GM19324 (cell line): ENCODE measurements at regions not wholly inside any gene's neighbourhood (a gene's known extent, or its start where the extent isn't known, plus 50 kb on each side); places are given as distances from the start of the nearest gene placed in this dataset.

Experiments
- ATAC-seq: cut with Tn5 transposase; IDR thresholded peaks from one replicate; pipeline ENCODE4 v1.9.1; 2021; ENCODE audit warnings: mild to moderate bottlenecking, moderate library complexity; ENCODE audit not compliant: unreplicated experiment, low FRiP score

DNA sequence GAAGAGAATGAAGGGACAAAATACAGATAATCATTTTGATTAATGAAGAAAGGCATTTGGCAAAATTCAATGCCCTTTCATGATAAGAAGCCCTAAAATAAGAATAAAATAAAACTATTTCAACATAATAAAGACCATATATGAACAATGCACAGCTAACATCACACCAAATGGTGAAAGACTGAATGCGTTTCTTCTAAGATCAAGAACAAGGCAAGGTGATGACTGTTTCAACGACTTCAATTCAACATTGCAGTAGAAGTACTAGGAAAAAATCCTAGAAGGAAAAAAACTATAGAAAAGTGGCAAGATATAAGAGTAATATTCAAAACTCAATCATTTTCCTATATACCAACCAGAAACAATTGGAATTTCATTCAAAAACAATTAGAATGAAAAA is 280.1 kb upstream of the GRM7 start:
- ATAC-seq = no peak

DNA sequence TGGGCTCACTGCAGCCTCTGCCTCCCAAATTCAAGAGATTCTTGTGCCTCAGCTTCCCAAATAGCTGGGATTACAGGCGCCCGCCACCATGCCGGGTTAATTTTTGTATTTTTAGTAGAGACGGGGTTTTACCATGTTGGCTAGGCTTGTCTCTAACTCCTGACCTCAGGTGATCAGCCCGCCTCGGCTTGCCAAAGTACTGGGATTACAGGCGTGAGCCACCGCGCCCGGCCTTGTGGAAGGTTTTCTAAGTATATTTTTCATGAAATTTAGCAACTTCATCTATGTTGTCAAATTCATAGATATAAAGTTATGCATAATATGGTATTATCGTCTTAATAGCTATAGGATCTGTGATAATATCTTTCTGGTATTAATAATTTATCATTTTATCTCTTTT is 275.6 kb upstream of the GRM7 start:
- no peak for ATAC-seq

DNA sequence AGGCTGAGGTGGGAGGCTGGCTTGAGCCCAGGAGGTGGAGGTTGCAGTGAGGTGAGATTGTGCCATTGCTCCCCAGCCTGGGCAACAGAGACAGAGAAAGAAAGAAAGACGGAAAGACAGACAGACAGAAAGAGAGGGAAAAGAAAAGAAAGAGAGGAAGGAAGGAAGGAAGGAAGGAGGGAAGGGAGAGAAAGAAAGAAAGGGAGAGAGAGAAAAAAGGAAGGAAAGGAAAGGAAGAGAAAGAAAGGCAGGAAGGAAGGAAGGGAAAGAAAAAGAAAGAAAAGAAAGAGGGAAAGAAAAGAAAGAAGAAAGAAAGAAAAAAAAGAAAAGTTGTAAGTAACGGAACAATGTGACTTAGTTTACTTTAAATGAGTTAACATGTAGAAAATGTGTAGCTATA is 260.7 kb upstream of the GRM7 start:
- ATAC-seq = no peak

GRCh38 chr3:6601374-6601773 is 259.5 kb upstream of the GRM7 start:
- no peak for ATAC-seq

DNA sequence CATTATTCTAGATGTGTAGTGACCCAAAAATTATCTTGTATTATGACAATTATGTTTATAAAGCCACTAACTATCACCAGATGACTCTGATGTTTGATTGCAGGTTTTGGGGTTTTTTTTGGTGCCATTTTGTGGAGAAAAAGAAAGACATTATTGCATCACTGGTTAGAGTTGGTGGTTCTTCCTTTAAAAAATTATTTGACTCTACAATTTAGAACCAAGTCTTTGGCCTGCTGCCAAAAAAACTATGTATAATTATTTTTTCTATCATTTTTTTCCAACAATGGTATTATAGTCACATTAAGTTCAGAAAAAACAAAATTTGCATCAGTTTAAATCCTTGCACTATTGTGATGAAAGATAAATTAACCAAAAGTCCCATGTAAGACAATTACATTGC is 258.6 kb upstream of the GRM7 start:
- no peak for ATAC-seq

GRCh38 chr3:6605227-6605626 is 255.7 kb upstream of the GRM7 start:
- no peak for ATAC-seq

- ATAC-seq = no peak
Observed at GRCh38 chr3:6608843-6609242, 252.1 kb upstream of the GRM7 start.

- no peak for ATAC-seq
Observed at GRCh38 chr3:6612034-6612616, 248.8 kb upstream of the GRM7 start.

DNA sequence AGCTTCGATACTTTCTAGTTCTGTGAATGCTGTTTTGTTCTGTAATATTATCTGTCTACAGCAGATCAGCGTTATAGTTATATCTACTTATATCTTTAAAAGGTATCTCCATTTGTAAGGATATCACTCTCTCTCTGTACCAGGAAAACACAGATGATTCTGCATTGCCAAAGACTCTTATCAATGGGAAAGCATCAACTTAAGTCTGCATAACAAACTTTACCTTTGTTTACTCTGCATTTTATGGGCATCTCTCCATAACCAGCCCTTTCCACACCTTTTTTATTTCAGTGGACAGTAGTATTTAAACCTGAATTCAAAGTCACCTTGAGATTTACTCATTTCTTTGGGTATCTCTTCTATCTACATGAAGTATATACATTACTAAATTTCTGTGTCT is 238.7 kb upstream of the GRM7 start:
- no peak for ATAC-seq

- no peak for ATAC-seq
Observed at GRCh38 chr3:6622712-6623111, 238.2 kb upstream of the GRM7 start.

DNA sequence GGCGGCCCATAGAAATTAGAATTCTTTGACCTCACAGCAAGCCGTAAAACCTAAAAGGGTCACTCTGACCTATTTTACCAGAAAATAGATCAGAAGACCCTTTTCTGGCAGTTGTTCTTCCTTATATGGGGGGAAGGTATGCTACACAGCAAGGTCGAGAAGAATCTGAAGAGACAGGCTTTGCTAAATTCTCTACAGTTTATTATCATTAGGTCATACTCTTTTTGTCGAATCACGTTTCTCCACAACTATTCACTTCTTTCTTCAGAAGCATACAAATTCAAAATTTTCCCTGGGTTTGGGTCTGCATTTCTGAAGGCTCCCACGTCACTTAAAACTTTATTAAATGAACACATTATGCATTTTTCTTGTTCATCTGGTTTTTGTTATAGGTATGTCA is 229.5 kb upstream of the GRM7 start:
- no peak for ATAC-seq

GRCh38 chr3:6640907-6641306 is 220.0 kb upstream of the GRM7 start:
- ATAC-seq = no peak

GRCh38 chr3:6644070-6644929 is 216.6 kb upstream of the GRM7 start:
- no peak for ATAC-seq

- no peak for ATAC-seq
Observed at GRCh38 chr3:6654670-6655069, 206.2 kb upstream of the GRM7 start.

DNA sequence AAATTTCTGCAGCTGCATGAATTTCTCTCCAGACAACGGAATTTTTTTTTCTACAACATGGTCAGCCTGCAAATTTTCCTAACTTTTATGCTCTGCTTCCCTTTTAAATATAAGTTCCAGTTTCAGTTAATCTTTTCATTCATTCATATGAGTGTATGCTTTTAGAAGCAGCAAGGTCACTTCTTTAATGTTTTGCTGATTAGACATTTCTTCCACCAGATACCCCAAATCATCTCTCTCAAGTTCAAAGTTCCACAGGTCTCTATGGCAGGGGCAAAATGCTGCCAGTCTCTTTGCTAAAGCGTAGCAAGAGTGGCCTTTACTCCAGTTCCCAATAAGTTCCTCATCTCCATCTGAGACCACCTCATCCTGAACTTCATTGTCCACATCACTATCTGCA is 205.6 kb upstream of the GRM7 start:
- ATAC-seq = no peak

DNA sequence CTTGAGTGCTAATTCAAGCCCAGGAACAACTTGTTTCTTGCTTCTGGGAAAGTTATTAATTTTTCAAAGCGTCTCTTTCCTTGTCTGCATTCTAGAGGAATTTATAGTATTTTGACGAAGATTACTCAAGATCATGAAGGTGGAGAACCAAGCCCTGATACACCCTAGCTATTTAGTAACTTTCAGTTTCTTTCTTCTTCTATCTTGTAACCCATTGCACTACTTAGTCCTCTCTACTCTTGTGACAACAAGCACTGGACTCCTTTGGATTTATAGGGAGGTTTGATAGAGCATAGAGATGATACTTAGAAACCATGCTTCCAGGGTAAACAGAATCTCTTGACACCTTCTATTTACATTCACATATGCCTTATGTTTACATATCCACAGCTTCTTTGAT is 203.3 kb upstream of the GRM7 start:
- ATAC-seq = no peak

GRCh38 chr3:6667354-6667753 is 193.6 kb upstream of the GRM7 start:
- no peak for ATAC-seq

DNA sequence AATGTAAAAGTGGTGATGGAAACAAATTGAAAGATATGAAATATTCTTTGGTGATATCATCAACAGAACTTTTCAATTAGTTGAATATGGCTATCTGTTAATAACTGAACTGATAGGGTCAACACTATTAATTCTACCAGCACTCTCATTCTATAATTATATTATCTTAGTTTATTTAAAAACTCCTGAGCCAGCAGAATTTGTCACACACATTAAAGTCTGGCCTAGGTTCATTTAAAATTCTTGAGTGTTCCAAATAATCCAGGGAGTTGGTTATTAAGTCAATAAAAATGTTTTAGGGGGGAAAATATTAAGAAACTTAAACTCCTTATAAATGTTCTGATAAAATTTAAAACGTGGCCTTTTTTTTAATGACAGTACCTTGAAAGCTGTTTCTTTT is 189.6 kb upstream of the GRM7 start:
- no peak for ATAC-seq

GRCh38 chr3:6679510-6679909 is 181.4 kb upstream of the GRM7 start:
- peak; percentile 33 for ATAC-seq

GRCh38 chr3:6680119-6680806 is 180.7 kb upstream of the GRM7 start:
- peak; percentile 87 for ATAC-seq

DNA sequence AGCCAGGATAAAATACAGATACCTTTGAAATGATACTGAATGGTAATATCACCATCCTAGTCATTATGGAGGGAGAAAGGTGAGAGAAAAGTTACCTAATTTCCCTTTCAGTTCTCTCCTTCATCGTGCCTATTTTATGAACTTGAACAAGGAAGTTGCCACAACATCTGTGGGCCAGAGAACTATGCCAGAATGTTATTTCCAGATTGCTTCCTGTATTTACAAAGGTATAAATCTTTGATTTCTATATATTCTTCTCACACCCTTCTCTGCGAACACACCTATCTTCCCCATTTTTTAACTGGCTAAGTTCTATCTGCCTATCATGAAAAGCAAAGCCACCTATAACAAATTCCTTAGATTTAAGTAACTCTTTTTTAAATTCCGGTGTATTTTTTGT is 163.6 kb upstream of the GRM7 start:
- ATAC-seq = no peak

DNA sequence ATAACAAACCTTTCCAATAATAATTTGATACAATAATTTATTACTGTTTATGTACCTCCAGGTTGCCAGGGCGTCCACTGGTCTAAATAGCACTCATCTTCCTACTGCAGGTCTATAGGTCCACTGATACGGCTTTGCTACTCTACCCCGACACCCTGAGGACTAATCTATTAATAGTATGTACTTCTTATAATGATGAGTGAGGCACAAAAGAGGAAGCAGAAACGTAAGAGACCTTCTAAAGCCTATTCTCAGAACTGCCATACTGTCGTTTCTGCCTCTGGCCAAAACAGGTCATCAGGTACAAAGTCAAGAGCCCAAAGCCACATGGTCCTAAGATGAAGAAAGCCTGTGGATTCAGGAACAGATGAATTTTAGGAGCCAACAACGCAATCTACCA is 163.2 kb upstream of the GRM7 start:
- no peak for ATAC-seq
